Activated T-helper 2 cell treated with anti-CD3 and anti-CD28 coated beads, Interferon-gamma antibody, Interleukin-2, Interleukin-4, amounts not matched to agents 10 μg/mL and 5 μg/mL and 100 μg/mL, durations not matched to agents 14 hours and 24 hours and 36 hours (primary cell): ENCODE measurements at regions not wholly inside any gene's neighbourhood (a gene's known extent, or its start where the extent isn't known, plus 50 kb on each side); places are given as distances from the start of the nearest gene placed in this dataset.
"Not testable (repeated sequence)": the region's sequence is repeated elsewhere in the genome, so short reads cannot be mapped to it uniquely, and the experiment has no call there.

Experiments
- DNase-seq: peaks from one replicate; pipeline ENCODE4 v3.0.0; 2021; ENCODE audit warnings: low spot score
- H3K27ac Mint-ChIP-seq: one replicate; pipeline ENCODE4 v1.8.0; 2021; ENCODE audit warnings: mixed read lengths
- H3K27me3 Mint-ChIP-seq: one replicate; pipeline ENCODE4 v1.8.0; 2021; ENCODE audit warnings: low read depth, mixed read lengths
- H3K36me3 Mint-ChIP-seq: one replicate; pipeline ENCODE4 v1.8.0; 2021; ENCODE audit warnings: low read depth, mixed read lengths
- H3K4me1 Mint-ChIP-seq: one replicate; pipeline ENCODE4 v1.8.0; 2021; ENCODE audit warnings: low read depth, mixed read lengths
- H3K4me3 Mint-ChIP-seq: one replicate; pipeline ENCODE4 v1.8.0; 2021; ENCODE audit warnings: low read depth, mild to moderate bottlenecking, moderate library complexity, mixed read lengths
- H3K9me3 Mint-ChIP-seq: one replicate; pipeline ENCODE4 v1.8.0; 2021; ENCODE audit warnings: mixed read lengths
- intact Hi-C: fragments of 100-400 bp; cut with micrococcal nuclease; formaldehyde crosslinking; loops from one replicate; pipeline ENCODE4 v1.15.1; 2023

- DNase-seq, H3K27ac Mint-ChIP-seq, H3K4me1 Mint-ChIP-seq, H3K4me3 Mint-ChIP-seq, intact Hi-C loops, H3K9me3 Mint-ChIP-seq, H3K36me3 Mint-ChIP-seq: not testable (repeated sequence)
- peaks cover 18% of the 10 kb centered on the region for H3K27me3 Mint-ChIP-seq
Observed at GRCh38 chr7:32777041-32777666, 114.4 kb downstream of the KBTBD2 start.

- H3K9me3 Mint-ChIP-seq, H3K27ac Mint-ChIP-seq, intact Hi-C loops, H3K4me1 Mint-ChIP-seq, H3K36me3 Mint-ChIP-seq, H3K4me3 Mint-ChIP-seq, DNase-seq: not testable (repeated sequence)
- H3K27me3 Mint-ChIP-seq: peaks cover 21% of the 10 kb centered on the region
Observed at GRCh38 chr7:32776318-32776717, 115.2 kb downstream of the KBTBD2 start.

GRCh38 chr7:32775809-32776208 is 115.8 kb downstream of the KBTBD2 start:
- DNase-seq, H3K4me1 Mint-ChIP-seq, H3K27ac Mint-ChIP-seq, H3K9me3 Mint-ChIP-seq, H3K36me3 Mint-ChIP-seq, H3K4me3 Mint-ChIP-seq, intact Hi-C loops: not testable (repeated sequence)
- H3K27me3 Mint-ChIP-seq: peaks cover 21% of the 10 kb centered on the region

- H3K36me3 Mint-ChIP-seq: no peaks in the 10 kb centered on the region
- H3K27ac Mint-ChIP-seq: no peak overlapping the region
- intact Hi-C loops: no loop called here
- no peak for DNase-seq
- H3K4me1 Mint-ChIP-seq: no peaks in the 10 kb centered on the region
- peaks cover 23% of the 10 kb centered on the region for H3K27me3 Mint-ChIP-seq
- H3K9me3 Mint-ChIP-seq: no peaks in the 10 kb centered on the region
- H3K4me3 Mint-ChIP-seq: no peak overlapping the region
Observed at GRCh38 chr7:32774541-32774951, 117.0 kb downstream of the KBTBD2 start.

GRCh38 chr7:32768866-32769510 is 122.6 kb downstream of the KBTBD2 start:
- not testable (repeated sequence) for H3K4me1 Mint-ChIP-seq, H3K36me3 Mint-ChIP-seq, H3K9me3 Mint-ChIP-seq, H3K4me3 Mint-ChIP-seq, H3K27ac Mint-ChIP-seq, DNase-seq
- intact Hi-C loops: loop anchor here (10.0 kb wide), 1 partner anchor 336 kb away; the partner anchor contains the start of gene RP9
- peaks cover 36% of the 10 kb centered on the region for H3K27me3 Mint-ChIP-seq

GRCh38 chr7:32768338-32768737 is 123.2 kb downstream of the KBTBD2 start:
- peaks cover 40% of the 10 kb centered on the region for H3K27me3 Mint-ChIP-seq
- not testable (repeated sequence) for DNase-seq, H3K36me3 Mint-ChIP-seq, H3K27ac Mint-ChIP-seq, H3K4me3 Mint-ChIP-seq, H3K9me3 Mint-ChIP-seq, H3K4me1 Mint-ChIP-seq
- intact Hi-C loops: loop anchor here (10.0 kb wide), 1 partner anchor 336 kb away; the partner anchor contains the start of gene RP9

GRCh38 chr7:32765649-32766251 is 125.8 kb downstream of the KBTBD2 start:
- DNase-seq: not testable (repeated sequence)
- intact Hi-C loops: loop anchor here (10.0 kb wide), 1 partner anchor 339 kb away; the partner anchor contains the start of gene RP9

GRCh38 chr7:32765185-32765584 is 126.4 kb downstream of the KBTBD2 start:
- no peak for DNase-seq
- Mint-ChIP-seq H3K4me3 (no peak overlapping the region), H3K4me1 (peaks cover 3% of the 10 kb centered on the region), H3K27me3 (peaks cover 55% of the 10 kb centered on the region), H3K27ac (no peak overlapping the region), H3K9me3 (no peaks in the 10 kb centered on the region), H3K36me3 (no peaks in the 10 kb centered on the region)
- intact Hi-C loops: loop anchor here (10.0 kb wide), 1 partner anchor 340 kb away; the partner anchor contains the start of gene RP9

More at GRCh38 chr7:32765649-32766251, 125.8 kb downstream of the KBTBD2 start:
- H3K4me1 Mint-ChIP-seq, H3K9me3 Mint-ChIP-seq, H3K27ac Mint-ChIP-seq, H3K36me3 Mint-ChIP-seq, H3K4me3 Mint-ChIP-seq: not testable (repeated sequence)
- H3K27me3 Mint-ChIP-seq: peaks cover 53% of the 10 kb centered on the region

- Mint-ChIP-seq H3K27ac (no peak overlapping the region), H3K27me3 (peaks cover 58% of the 10 kb centered on the region), H3K36me3 (no peaks in the 10 kb centered on the region), H3K4me3 (no peak overlapping the region), H3K9me3 (no peaks in the 10 kb centered on the region), H3K4me1 (peaks cover 3% of the 10 kb centered on the region)
- DNase-seq: no peak
- intact Hi-C loops: loop anchor here (10.0 kb wide), 1 partner anchor 342 kb away; the partner anchor contains the start of gene RP9
Observed at GRCh38 chr7:32762925-32763293, 128.7 kb downstream of the KBTBD2 start.

- DNase-seq, H3K36me3 Mint-ChIP-seq, H3K4me3 Mint-ChIP-seq, H3K27ac Mint-ChIP-seq, H3K4me1 Mint-ChIP-seq, H3K9me3 Mint-ChIP-seq: not testable (repeated sequence)
- peaks cover 58% of the 10 kb centered on the region for H3K27me3 Mint-ChIP-seq
- intact Hi-C loops: loop anchor here (10.0 kb wide), 1 partner anchor 342 kb away; the partner anchor contains the start of gene RP9
Observed at GRCh38 chr7:32762206-32762924, 129.2 kb downstream of the KBTBD2 start.

GRCh38 chr7:32761451-32762205 is 129.9 kb downstream of the KBTBD2 start:
- H3K27me3 Mint-ChIP-seq: peaks cover 58% of the 10 kb centered on the region
- H3K27ac Mint-ChIP-seq: no peak overlapping the region
- no peak for DNase-seq
- H3K9me3 Mint-ChIP-seq: no peaks in the 10 kb centered on the region
- intact Hi-C loops: loop anchor here (10.0 kb wide), 1 partner anchor 343 kb away; the partner anchor contains the start of gene RP9
- H3K4me1 Mint-ChIP-seq: peaks cover 3% of the 10 kb centered on the region
- no peaks in the 10 kb centered on the region for H3K36me3 Mint-ChIP-seq
- no peak overlapping the region for H3K4me3 Mint-ChIP-seq

GRCh38 chr7:32760755-32761154 is 130.8 kb downstream of the KBTBD2 start:
- H3K4me3 Mint-ChIP-seq, H3K4me1 Mint-ChIP-seq, DNase-seq, H3K9me3 Mint-ChIP-seq, H3K36me3 Mint-ChIP-seq, H3K27ac Mint-ChIP-seq: not testable (repeated sequence)
- H3K27me3 Mint-ChIP-seq: peaks cover 61% of the 10 kb centered on the region
- intact Hi-C loops: loop anchor here (10.0 kb wide), 1 partner anchor 344 kb away; the partner anchor contains the start of gene RP9
